Colonic mucosa (tissue), 4 donors: ENCODE measurements at regions not wholly inside any gene's neighbourhood (a gene's known extent, or its start where the extent isn't known, plus 50 kb on each side); places are given as distances from the start of the nearest gene placed in this dataset.

Experiments used
- DNase-seq: peaks from one replicate; pipeline ENCODE4 v3.0.0-alpha.2; 2020
- H3K27ac ChIP-seq: fragments of 200-600 bp; one replicate; pipeline ENCODE4 v1.8.0; 2021
- H3K27me3 ChIP-seq: fragments of 200-600 bp; one replicate; pipeline ENCODE4 v1.8.0; 2021
- H3K36me3 ChIP-seq: fragments of 200-600 bp; one replicate; pipeline ENCODE4 v1.8.0; 2021
- H3K4me1 ChIP-seq: fragments of 200-600 bp; one replicate; pipeline ENCODE4 v1.8.0; 2021; ENCODE audit warnings: mild to moderate bottlenecking
- H3K4me3 ChIP-seq: fragments of 200-600 bp; one replicate; pipeline ENCODE4 v1.8.0; 2021
- H3K9ac ChIP-seq, 2 donors: one replicate each; pipeline ENCODE4 v1.7.0; 2013; ENCODE audit warnings: control low read depth in 2 of 2, low read depth in 2 of 2, low read length in 2 of 2
- H3K9me3 ChIP-seq: fragments of 200-600 bp; one replicate; pipeline ENCODE4 v1.8.0; 2021
- CTCF ChIP-seq: fragments of 200-600 bp; IDR thresholded peaks from one replicate; pipeline ENCODE4 v1.8.0; 2022; ENCODE audit warnings: antibody characterized with exemption, mild to moderate bottlenecking
- intact Hi-C: fragments of 100-400 bp; cut with DNase I; formaldehyde crosslinking; loops from one replicate; pipeline ENCODE4 v1.14.1; 2022
- donor health status: healthy.
- donor health status: DM: no; HTN: no; CAD: no.
- donor health status: DM: no; HTN: no; CAD: no.

- no peak overlapping the region for H3K4me3 ChIP-seq
- intact Hi-C loops: no loop called here
- H3K27ac ChIP-seq: no peak overlapping the region
- no peaks in the 10 kb centered on the region for H3K36me3 ChIP-seq
- no peak overlapping the region for H3K9ac ChIP-seq
- no peaks in the 10 kb centered on the region for H3K27me3 ChIP-seq
- H3K9me3 ChIP-seq: no peaks in the 10 kb centered on the region
- DNase-seq: no peak
- H3K4me1 ChIP-seq: no peaks in the 10 kb centered on the region
- no peak for TF ChIP-seq CTCF
These were observed 677.8 kb downstream of the TOX3 start for GRCh38 chr16:51869176-51869575.

- intact Hi-C loops: no loop called here
- no peak overlapping the region for H3K27ac ChIP-seq
- no peaks in the 10 kb centered on the region for H3K36me3 ChIP-seq
- no peak overlapping the region for H3K9ac ChIP-seq
- no peaks in the 10 kb centered on the region for H3K4me1 ChIP-seq
- H3K27me3 ChIP-seq: no peaks in the 10 kb centered on the region
- H3K9me3 ChIP-seq: no peaks in the 10 kb centered on the region
- H3K4me3 ChIP-seq: no peak overlapping the region
- no peak for DNase-seq
- TF ChIP-seq CTCF: no peak
These were observed 678.3 kb downstream of the TOX3 start for GRCh38 chr16:51868631-51869030.

- intact Hi-C loops: no loop called here
- Histone ChIP-seq H3K4me3 (no peak overlapping the region), H3K9ac (no peak overlapping the region), H3K27ac (no peak overlapping the region), H3K27me3 (no peaks in the 10 kb centered on the region), H3K9me3 (no peaks in the 10 kb centered on the region), H3K4me1 (no peaks in the 10 kb centered on the region), H3K36me3 (no peaks in the 10 kb centered on the region)
- no peak for DNase-seq
- TF ChIP-seq CTCF: no peak
These were observed 679.4 kb downstream of the TOX3 start for GRCh38 chr16:51867386-51868065.

GRCh38 chr16:51864575-51864974 lies 682.4 kb downstream of the TOX3 start:
- Histone ChIP-seq H3K36me3 (no peaks in the 10 kb centered on the region), H3K4me1 (no peaks in the 10 kb centered on the region), H3K27me3 (no peaks in the 10 kb centered on the region), H3K9ac (no peak overlapping the region), H3K27ac (no peak overlapping the region), H3K9me3 (no peaks in the 10 kb centered on the region), H3K4me3 (no peak overlapping the region)
- intact Hi-C loops: no loop called here
- no peak for TF ChIP-seq CTCF
- no peak for DNase-seq

- Histone ChIP-seq H3K36me3 (no peaks in the 10 kb centered on the region), H3K27ac (no peak overlapping the region), H3K4me1 (no peaks in the 10 kb centered on the region), H3K4me3 (no peak overlapping the region), H3K9me3 (no peaks in the 10 kb centered on the region), H3K9ac (no peak overlapping the region), H3K27me3 (no peaks in the 10 kb centered on the region)
- intact Hi-C loops: no loop called here
- TF ChIP-seq CTCF: no peak
- DNase-seq: no peak
These were observed 692.5 kb downstream of the TOX3 start for GRCh38 chr16:51854401-51854951.
